ENCODE measurements at regions not wholly inside any gene's neighbourhood (a gene's known extent, or its start where the extent isn't known, plus 50 kb on each side); places are given as distances from the start of the nearest gene placed in this dataset.

- peak; percentile 65 for DNase-seq
- H4K91ac ChIP-seq (ENCODE audit: insufficient read length, low read depth, low read length): no peak overlapping the region
- no peak overlapping the region for H2AK5ac ChIP-seq (ENCODE audit: insufficient read length, low read length)
- no peak overlapping the region for H2BK5ac ChIP-seq (ENCODE audit: insufficient read length, low read length)
- H3K18ac ChIP-seq (ENCODE audit: insufficient read length, low read depth, low read length): no peak overlapping the region
- H3K27ac ChIP-seq (ENCODE audit: insufficient read length, low read depth, low read length): no peak overlapping the region
- H3K79me1 ChIP-seq (ENCODE audit: insufficient read depth, low read depth, low read length, poor library complexity, severe bottlenecking): no peaks in the 10 kb centered on the region
- H3K23ac ChIP-seq (ENCODE audit: insufficient read length, low read depth, low read length): no peak overlapping the region
- H3K9me3 ChIP-seq (ENCODE audit: control insufficient read depth, low read depth, low read length): no peaks in the 10 kb centered on the region
- no peak overlapping the region for H4K8ac ChIP-seq (replicated peaks; ENCODE audit: insufficient read length, low read depth, low read length)
- WGBS (ENCODE audit: extremely low coverage, insufficient read length, low lambda C conversion rate): no CpG with 5 or more reads among the region's 7 CpGs
- no peak overlapping the region for H3K4ac ChIP-seq (ENCODE audit: low read depth, low read length)
- no peak overlapping the region for H3K56ac ChIP-seq (ENCODE audit: insufficient read length, low read depth, low read length)
- no peaks in the 10 kb centered on the region for H3K79me2 ChIP-seq (ENCODE audit: insufficient read depth, low read length)
- H2BK20ac ChIP-seq (ENCODE audit: low read depth, low read length, poor library complexity, severe bottlenecking): no peak overlapping the region
- Mint-ChIP-seq H3K27me3 (ENCODE audit: low read depth) (no peaks in the 10 kb centered on the region), H3K4me1 (peaks cover 0 to 2% of the 10 kb centered on the region in 2 experiments; a peak in 1 of 4 replicates), H3K27ac (no peak overlapping the region), H3K36me3 (ENCODE audit: insufficient read depth in 1 of 3, low read depth in 3 of 3) (no peaks in the 10 kb centered on the region), H3K4me3 (no peak overlapping the region), H3K9me3 (no peaks in the 10 kb centered on the region)
- no peak overlapping the region for H2BK12ac ChIP-seq (ENCODE audit: insufficient read length, low read depth, low read length)
- H2BK15ac ChIP-seq (ENCODE audit: low read depth, low read length): no peak overlapping the region
- H3K4me2 ChIP-seq (ENCODE audit: insufficient read depth, insufficient read length, low read length): no peak overlapping the region
- no peak overlapping the region for H4K5ac ChIP-seq (ENCODE audit: insufficient read length, low read depth, low read length)
- no peak overlapping the region for H3K14ac ChIP-seq (ENCODE audit: insufficient read depth, low read length)
- TF ChIP-seq CTCF (conservative IDR thresholded peaks at IDR 0.05): peak; percentile 82
- H4K20me1 ChIP-seq (ENCODE audit: control insufficient read depth, insufficient read depth, insufficient read length): no peaks in the 10 kb centered on the region
- H2AFZ ChIP-seq (ENCODE audit: low read length): no peak overlapping the region
- no peaks in the 10 kb centered on the region for H3K23me2 ChIP-seq (ENCODE audit: insufficient read length, low read depth, low read length, poor library complexity, severe bottlenecking)
- H3K9ac ChIP-seq (ENCODE audit: extremely low read depth, insufficient read length, low read length): no peak overlapping the region
- no peaks in the 10 kb centered on the region for H3K27me3 ChIP-seq (ENCODE audit: insufficient read depth, low read length)
- no peak overlapping the region for H2BK120ac ChIP-seq (ENCODE audit: low read depth, low read length, poor library complexity, severe bottlenecking)
- H3T11ph ChIP-seq (ENCODE audit: low read length): no peak overlapping the region
- H3K4me1 ChIP-seq (ENCODE audit: insufficient read depth, low read length): no peaks in the 10 kb centered on the region
These were observed 757.0 kb upstream of the NECTIN3 start for GRCh38 chr3:110314512-110315114.

Data from H9 (cell line).